PC-9 (cell line): ENCODE measurements at regions not wholly inside any gene's neighbourhood (a gene's known extent, or its start where the extent isn't known, plus 50 kb on each side); places are given as distances from the start of the nearest gene placed in this dataset.

Source experiments
- BruUV-seq: library from RNA; stranded (reverse); fragments of 400-500 nt; replicated peaks from 2 replicates; lab custom pipeline; 2021; lab: Mats Ljungman, UMichigan
- CTCF ChIA-PET: fragments of 300-600 bp; sonication (Branson Sonifier 250); formaldehyde crosslinking; loops from one replicate; lab custom pipeline; 2022; ENCODE audit warnings: antibody characterized with exemption; lab: Charles Lee
- POLR2A ChIA-PET: fragments of 300-600 bp; sonication (Branson Sonifier 250); formaldehyde crosslinking; loops from one replicate; lab custom pipeline; 2022; ENCODE audit warnings: antibody characterized with exemption; ENCODE audit not compliant: unreplicated experiment; lab: Charles Lee
- DNase-seq, 2 experiments: peaks; one replicate each; pipeline versions ENCODE4 v3.0.0 to v3.0.0-alpha.2; 2015 to 2022; ENCODE audit warnings: mixed read lengths in 1 of 2
- H2AFZ ChIP-seq: fragments of 200-600 bp; sonication (generic); 2 replicates; pipeline ENCODE4 v1.8.1; 2017; ENCODE audit warnings: antibody characterized with exemption
- H3F3A ChIP-seq: fragments of 200-600 bp; sonication (generic); 2 replicates; pipeline ENCODE4 v1.8.1; 2017; ENCODE audit warnings: antibody characterized with exemption, mild to moderate bottlenecking, low read depth; ENCODE audit not compliant: insufficient read depth
- H3K27ac ChIP-seq: fragments of 200-600 bp; sonication (generic); 2 replicates; pipeline ENCODE4 v1.6.1; 2016; ENCODE audit warnings: mixed run types
- H3K27me3 ChIP-seq: fragments of 200-600 bp; sonication (generic); 2 replicates; pipeline ENCODE4 v1.6.1; 2016; ENCODE audit warnings: low read depth, mixed run types; ENCODE audit not compliant: insufficient read depth
- H3K36me3 ChIP-seq: fragments of 200-600 bp; sonication (generic); 2 replicates; pipeline ENCODE4 v1.6.1; 2016; ENCODE audit warnings: low read depth, mixed run types
- H3K4me1 ChIP-seq: fragments of 200-600 bp; sonication (generic); replicated peaks from 2 replicates; pipeline ENCODE4 v1.6.1; 2016; ENCODE audit warnings: mixed run types; ENCODE audit not compliant: insufficient read depth
- H3K4me2 ChIP-seq: fragments of 200-600 bp; sonication (generic); 2 replicates; pipeline ENCODE4 v1.6.1; 2017; ENCODE audit warnings: mixed run types
- H3K4me3 ChIP-seq: fragments of 200-600 bp; sonication (generic); 2 replicates; pipeline ENCODE4 v1.6.1; 2016; ENCODE audit warnings: mixed run types
- H3K79me2 ChIP-seq: fragments of 200-600 bp; sonication (generic); 2 replicates; pipeline ENCODE4 v1.6.1; 2017; ENCODE audit warnings: low read depth, mixed run types
- H3K9me2 ChIP-seq: fragments of 200-600 bp; sonication (generic); 2 replicates; pipeline ENCODE4 v1.8.1; 2017; ENCODE audit warnings: mild to moderate bottlenecking; ENCODE audit not compliant: insufficient read depth
- H3K9me3 ChIP-seq: fragments of 200-600 bp; sonication (generic); 2 replicates; pipeline ENCODE4 v1.8.1; 2016; ENCODE audit warnings: low read depth; ENCODE audit not compliant: insufficient read depth
- H4K20me1 ChIP-seq: fragments of 200-600 bp; sonication (generic); 2 replicates; pipeline ENCODE4 v1.8.1; 2017; ENCODE audit not compliant: insufficient read depth
- EZH2 ChIP-seq: fragments of 200-600 bp; sonication (generic); IDR thresholded peaks from 2 replicates; pipeline ENCODE4 v1.8.0; 2017; ENCODE audit warnings: antibody characterized with exemption, low read depth
- intact Hi-C: fragments of 100-400 bp; cut with micrococcal nuclease; formaldehyde crosslinking; loops from one replicate; pipeline ENCODE4 v1.10.0; 2022; ENCODE audit not compliant: unreplicated experiment
- TF ChIP-seq, protein P1 (sequence below): fragments of 200-600 bp; sonication (generic); conservative IDR thresholded peaks from 2 replicates; pipeline ENCODE4 v1.6.1; 2017; ENCODE audit warnings: mixed run types, antibody characterized with exemption, mild to moderate bottlenecking, moderate library complexity

DNA sequence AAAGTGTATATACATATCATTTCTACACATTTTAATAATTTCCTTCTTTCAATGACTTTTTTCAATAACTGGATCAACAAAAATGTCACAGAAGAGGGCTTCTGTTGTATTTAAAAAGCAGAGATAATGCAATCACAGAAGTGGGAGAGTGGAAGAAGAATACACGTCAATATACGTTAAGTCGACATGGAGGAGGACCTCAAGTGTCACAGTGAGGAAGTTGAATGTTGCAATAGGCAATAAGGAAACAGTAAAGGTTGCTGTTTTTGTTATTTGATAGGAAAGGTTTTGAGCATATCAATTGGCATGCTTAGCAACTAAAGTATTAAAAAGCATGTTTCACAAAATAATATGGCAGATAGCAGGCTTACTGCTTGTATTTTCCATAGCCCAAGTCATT lies 184.0 kb upstream of the NR4A3 start:
- CTCF ChIA-PET = no interaction called here
- Histone ChIP-seq H3K4me3 (no peak overlapping the region), H3K27ac (no peak overlapping the region), H3K9me2 (no peaks in the 10 kb centered on the region), H3K79me2 (no peaks in the 10 kb centered on the region), H3K4me2 (no peak overlapping the region), H4K20me1 (no peaks in the 10 kb centered on the region), H3K9me3 (no peaks in the 10 kb centered on the region), H2AFZ (no peak overlapping the region), H3K27me3 (no peaks in the 10 kb centered on the region), H3K36me3 (no peaks in the 10 kb centered on the region), H3K4me1 (no peaks in the 10 kb centered on the region), H3F3A (no peaks in the 10 kb centered on the region; the same call in 1 of the 2 replicates)
- BruUV-seq = no TSS peak
- no peak for DNase-seq
- POLR2A ChIA-PET = no interaction called here
- intact Hi-C loops = no loop called here
- no peak for TF ChIP-seq EZH2
- TF ChIP-seq, protein P1, sequence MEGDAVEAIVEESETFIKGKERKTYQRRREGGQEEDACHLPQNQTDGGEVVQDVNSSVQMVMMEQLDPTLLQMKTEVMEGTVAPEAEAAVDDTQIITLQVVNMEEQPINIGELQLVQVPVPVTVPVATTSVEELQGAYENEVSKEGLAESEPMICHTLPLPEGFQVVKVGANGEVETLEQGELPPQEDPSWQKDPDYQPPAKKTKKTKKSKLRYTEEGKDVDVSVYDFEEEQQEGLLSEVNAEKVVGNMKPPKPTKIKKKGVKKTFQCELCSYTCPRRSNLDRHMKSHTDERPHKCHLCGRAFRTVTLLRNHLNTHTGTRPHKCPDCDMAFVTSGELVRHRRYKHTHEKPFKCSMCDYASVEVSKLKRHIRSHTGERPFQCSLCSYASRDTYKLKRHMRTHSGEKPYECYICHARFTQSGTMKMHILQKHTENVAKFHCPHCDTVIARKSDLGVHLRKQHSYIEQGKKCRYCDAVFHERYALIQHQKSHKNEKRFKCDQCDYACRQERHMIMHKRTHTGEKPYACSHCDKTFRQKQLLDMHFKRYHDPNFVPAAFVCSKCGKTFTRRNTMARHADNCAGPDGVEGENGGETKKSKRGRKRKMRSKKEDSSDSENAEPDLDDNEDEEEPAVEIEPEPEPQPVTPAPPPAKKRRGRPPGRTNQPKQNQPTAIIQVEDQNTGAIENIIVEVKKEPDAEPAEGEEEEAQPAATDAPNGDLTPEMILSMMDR = no peak

DNA sequence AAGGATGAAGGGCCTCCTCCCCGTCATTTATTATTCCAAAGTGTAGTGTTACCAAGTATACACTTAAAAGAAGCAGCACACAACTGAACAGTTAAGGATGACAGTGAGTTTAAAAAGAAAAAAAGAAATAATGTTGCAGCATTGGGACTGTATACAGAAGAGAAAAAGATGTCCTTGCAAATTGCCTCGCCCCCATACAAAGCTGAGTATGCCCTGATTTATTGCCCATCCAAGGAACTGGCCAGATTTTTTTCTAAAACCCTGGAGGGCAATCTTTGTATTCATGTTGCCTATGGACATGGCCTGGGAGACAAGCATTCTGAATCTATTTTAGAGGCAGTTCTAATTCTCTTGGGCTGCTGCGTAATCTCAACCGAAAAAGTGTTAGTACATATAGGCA lies 182.7 kb upstream of the NR4A3 start:
- H3K4me1 ChIP-seq = no peaks in the 10 kb centered on the region
- no peaks in the 10 kb centered on the region for H3K36me3 ChIP-seq
- intact Hi-C loops = no loop called here
- H3K27ac ChIP-seq = no peak overlapping the region
- no peaks in the 10 kb centered on the region for H3K27me3 ChIP-seq
- H3K9me3 ChIP-seq = no peaks in the 10 kb centered on the region
- H2AFZ ChIP-seq = no peak overlapping the region; the same call in 1 of the 2 replicates
- H3K4me2 ChIP-seq = no peak overlapping the region
- no peak for DNase-seq
- POLR2A ChIA-PET = no interaction called here
- H4K20me1 ChIP-seq = no peaks in the 10 kb centered on the region
- H3K9me2 ChIP-seq = no peaks in the 10 kb centered on the region; the same call in 1 of the 2 replicates
- H3K79me2 ChIP-seq = no peaks in the 10 kb centered on the region
- no peaks in the 10 kb centered on the region for H3F3A ChIP-seq
- TF ChIP-seq EZH2 = no peak
- TF ChIP-seq, protein P1 = no peak
- no TSS peak for BruUV-seq
- H3K4me3 ChIP-seq = no peak overlapping the region
- CTCF ChIA-PET = no interaction called here

DNA sequence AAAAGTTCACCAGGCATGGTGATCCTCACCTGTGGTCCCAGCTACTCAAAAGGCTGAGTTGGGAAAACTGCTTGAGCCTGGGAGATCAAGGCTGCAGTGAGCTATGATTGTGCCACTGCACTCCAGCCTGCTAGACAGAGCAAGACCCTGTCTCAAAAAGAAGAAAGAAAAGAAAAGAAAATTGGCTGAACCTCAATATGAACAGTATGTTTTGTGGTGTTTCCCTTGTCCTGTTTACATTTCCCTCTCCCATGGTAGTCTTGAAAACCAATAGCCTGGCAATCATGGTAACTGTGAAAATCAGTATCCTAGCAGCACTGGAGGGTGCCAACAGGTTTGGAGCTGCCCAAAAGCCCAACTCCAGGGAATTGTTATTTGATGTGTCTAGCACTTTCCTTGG lies 174.1 kb upstream of the NR4A3 start:
- H4K20me1 ChIP-seq = no peaks in the 10 kb centered on the region
- no peaks in the 10 kb centered on the region for H3K79me2 ChIP-seq
- POLR2A ChIA-PET = no interaction called here
- H3K4me1 ChIP-seq = no peaks in the 10 kb centered on the region
- no peaks in the 10 kb centered on the region for H3K27me3 ChIP-seq
- TF ChIP-seq, protein P1 = no peak
- TF ChIP-seq EZH2 = no peak
- DNase-seq = no peak
- no peak overlapping the region for H3K4me2 ChIP-seq
- no peaks in the 10 kb centered on the region for H3K9me3 ChIP-seq
- H3F3A ChIP-seq = no peaks in the 10 kb centered on the region
- no peak overlapping the region for H3K4me3 ChIP-seq
- no peak overlapping the region for H2AFZ ChIP-seq
- CTCF ChIA-PET = no interaction called here
- no peaks in the 10 kb centered on the region for H3K36me3 ChIP-seq
- H3K9me2 ChIP-seq = no peaks in the 10 kb centered on the region; the same call in 1 of the 2 replicates
- BruUV-seq = no TSS peak
- no peak overlapping the region for H3K27ac ChIP-seq
- intact Hi-C loops = no loop called here
